Kidney (tissue), 13 donors: ENCODE measurements at regions not wholly inside any gene's neighbourhood (a gene's known extent, or its start where the extent isn't known, plus 50 kb on each side); places are given as distances from the start of the nearest gene placed in this dataset.

Source experiments
- DNase-seq, 5 donors: peaks; one replicate each; pipeline ENCODE4 v3.0.0-alpha.2; 2013 to 2020
- FAIRE-seq: peaks from 2 replicates; lab custom pipeline; 2012; peaks lifted over from hg19 to GRCh38; lab: Jason Lieb, UNC
- H3K27ac ChIP-seq, 2 donors: one replicate each; pipeline ENCODE4 v1.7.0; 2013; ENCODE audit warnings: low read depth in 2 of 2, low read length in 2 of 2, inconsistent platforms in 1 of 2
- H3K27me3 ChIP-seq: one replicate; pipeline ENCODE4 v1.7.1; 2013; ENCODE audit warnings: low read length, inconsistent platforms; ENCODE audit not compliant: control insufficient read depth, insufficient read depth
- H3K36me3 ChIP-seq, 3 donors: one replicate each; pipeline versions ENCODE4 v1.7.0 to v1.7.1; 2013; ENCODE audit warnings: low read length in 3 of 3, control low read depth in 1 of 3, inconsistent platforms in 1 of 3; ENCODE audit not compliant: insufficient read depth in 3 of 3, control insufficient read depth in 2 of 3
- H3K4me1 ChIP-seq, 3 donors: one replicate each; pipeline versions ENCODE4 v1.7.0 to v1.7.1; 2013; ENCODE audit warnings: low read length in 3 of 3, inconsistent platforms in 1 of 3, low read depth in 1 of 3; ENCODE audit not compliant: control insufficient read depth in 2 of 3, insufficient read depth in 2 of 3
- H3K4me3 ChIP-seq, 3 donors: one replicate each; pipeline versions ENCODE4 v1.7.0 to v1.8.1; 2013; ENCODE audit warnings: low read length in 3 of 3, control low read depth in 1 of 3, inconsistent platforms in 1 of 3
- H3K9ac ChIP-seq, 3 donors: one replicate each; pipeline versions ENCODE4 v1.7.0 to v1.7.1; 2013; ENCODE audit warnings: low read length in 3 of 3, control low read depth in 1 of 3, inconsistent platforms in 1 of 3
- H3K9me3 ChIP-seq, 3 donors: one replicate each; pipeline versions ENCODE4 v1.7.0 to v1.7.1; 2013; ENCODE audit warnings: low read length in 3 of 3, control low read depth in 1 of 3, inconsistent platforms in 1 of 3; ENCODE audit not compliant: control insufficient read depth in 2 of 3, insufficient read depth in 1 of 3
- CTCF ChIP-seq: IDR thresholded peaks from 3 replicates; pipeline ENCODE4 v1.5.1; 2012; ENCODE audit warnings: mild to moderate bottlenecking, moderate library complexity, borderline replicate concordance; ENCODE audit not compliant: insufficient read depth; ENCODE audit errors: extremely low read depth
- intact Hi-C: fragments of 100-400 bp; cut with DNase I; formaldehyde crosslinking; loops from one replicate; pipeline ENCODE4 v1.11.1; 2022
- donor health status: control.
- donor health status: control.
- donor health status: control.
- donor health status: control.
- donor health status: control.
- donor health status: DM: yes; HTN: yes; CAD: no.
- donor health status: Normal renal cell carcinoma (clear cell type).

DNA sequence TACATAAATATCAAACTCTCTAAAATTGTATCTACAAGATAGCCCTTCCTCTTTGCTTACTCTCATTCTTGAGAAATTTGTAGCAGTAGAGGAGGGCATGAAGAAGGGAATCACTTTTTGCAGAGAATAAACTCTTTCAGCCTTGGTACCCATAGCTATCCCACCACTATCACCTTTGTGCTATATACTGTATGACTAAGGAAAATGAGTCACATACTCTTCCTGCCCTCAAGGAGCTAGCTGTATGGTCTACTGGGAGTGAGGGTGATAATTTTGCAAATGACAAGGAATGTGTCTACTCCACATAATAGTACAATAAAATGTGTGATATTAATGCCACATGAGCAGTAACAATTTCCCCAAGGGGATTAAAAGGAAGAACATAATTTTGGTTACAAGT is 184.6 kb upstream of the WSB1 start:
- no peaks in the 10 kb centered on the region for H3K4me1 ChIP-seq
- intact Hi-C loops, result no loop called here
- H3K27me3 ChIP-seq, result no peaks in the 10 kb centered on the region
- H3K27ac ChIP-seq, result no peak overlapping the region
- FAIRE-seq (no peak), DNase-seq (no peak)
- H3K36me3 ChIP-seq, result no peaks in the 10 kb centered on the region
- H3K4me3 ChIP-seq, result no peak overlapping the region
- no peak overlapping the region for H3K9ac ChIP-seq
- H3K9me3 ChIP-seq, result no peaks in the 10 kb centered on the region
- no peak for TF ChIP-seq CTCF

DNA sequence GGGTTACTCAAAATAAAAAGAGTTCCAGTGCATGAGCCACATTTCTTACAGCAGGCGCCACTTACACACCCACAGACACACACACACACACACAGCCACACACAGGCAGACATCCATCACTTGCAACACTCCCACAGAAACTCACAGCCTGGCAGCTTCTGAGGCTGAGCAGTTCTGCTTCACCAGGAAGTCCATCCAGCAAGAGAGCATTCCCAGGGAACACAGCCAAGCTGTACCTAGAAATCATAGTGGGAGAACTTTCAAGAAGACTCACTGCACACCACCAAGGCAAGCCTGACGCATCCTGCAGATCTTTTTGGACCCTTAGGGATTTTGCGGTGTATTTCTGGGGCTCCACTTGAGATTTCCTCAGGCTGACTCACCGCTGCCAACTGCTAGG is 140.9 kb upstream of the WSB1 start:
- no peak for TF ChIP-seq CTCF
- DNase-seq (peak in 1 of 5 donors; percentile 30), FAIRE-seq (no peak)
- H3K9ac ChIP-seq, result no peak overlapping the region
- H3K27me3 ChIP-seq, result no peaks in the 10 kb centered on the region
- no peak overlapping the region for H3K4me3 ChIP-seq
- H3K9me3 ChIP-seq, result peaks cover 0 to 2% (median 0%) of the 10 kb centered on the region in 3 donors
- H3K4me1 ChIP-seq, result no peaks in the 10 kb centered on the region
- intact Hi-C loops, result no loop called here
- no peaks in the 10 kb centered on the region for H3K36me3 ChIP-seq
- no peak overlapping the region for H3K27ac ChIP-seq

GRCh38 chr17:27155866-27156265 is 138.0 kb upstream of the WSB1 start:
- no peaks in the 10 kb centered on the region for H3K4me1 ChIP-seq
- intact Hi-C loops, result no loop called here
- H3K27ac ChIP-seq, result no peak overlapping the region
- H3K36me3 ChIP-seq, result no peaks in the 10 kb centered on the region
- no peak overlapping the region for H3K4me3 ChIP-seq
- H3K9me3 ChIP-seq, result no peaks in the 10 kb centered on the region
- H3K27me3 ChIP-seq, result no peaks in the 10 kb centered on the region
- no peak for TF ChIP-seq CTCF
- peak in 1 of 5 donors; percentile 49 for DNase-seq
- FAIRE-seq, result no peak
- no peak overlapping the region for H3K9ac ChIP-seq

- H3K4me3 ChIP-seq, result no peak overlapping the region
- FAIRE-seq, result no peak
- H3K27me3 ChIP-seq, result no peaks in the 10 kb centered on the region
- no peaks in the 10 kb centered on the region for H3K36me3 ChIP-seq
- no peak overlapping the region for H3K9ac ChIP-seq
- DNase-seq, result peak in 1 of 5 donors; percentile 21
- H3K9me3 ChIP-seq, result no peaks in the 10 kb centered on the region
- intact Hi-C loops, result no loop called here
- TF ChIP-seq CTCF, result no peak
- no peaks in the 10 kb centered on the region for H3K4me1 ChIP-seq
- no peak overlapping the region for H3K27ac ChIP-seq
Observed at GRCh38 chr17:27157297-27157696, 136.6 kb upstream of the WSB1 start.
